Sigmoid colon (tissue), 6 donors: ENCODE measurements at regions not wholly inside any gene's neighbourhood (a gene's known extent, or its start where the extent isn't known, plus 50 kb on each side); places are given as distances from the start of the nearest gene placed in this dataset.

Experiments
- DNase-seq: peaks from one replicate; pipeline ENCODE4 v3.0.0-alpha.2; 2019
- H3K27ac ChIP-seq, 4 donors: fragments of 200-600 bp; sonication (generic); one replicate each; pipeline ENCODE4 v1.5.1; 2016 to 2019; ENCODE audit warnings: mild to moderate bottlenecking in 1 of 4
- H3K27me3 ChIP-seq, 3 donors: fragments of 200-600 bp; sonication (generic); one replicate each; pipeline ENCODE4 v1.5.1; 2019; ENCODE audit warnings: mild to moderate bottlenecking in 1 of 3
- H3K36me3 ChIP-seq, 4 donors: fragments of 200-600 bp; sonication (generic); one replicate each; pipeline ENCODE4 v1.5.1; 2016 to 2019
- H3K4me1 ChIP-seq, 4 donors: fragments of 200-600 bp; sonication (generic); one replicate each; pipeline ENCODE4 v1.5.1; 2017 to 2019
- H3K4me3 ChIP-seq, 4 donors: fragments of 200-600 bp; sonication (generic); one replicate each; pipeline ENCODE4 v1.5.1; 2017 to 2019; ENCODE audit warnings: mild to moderate bottlenecking in 2 of 4, moderate library complexity in 1 of 4
- H3K9me3 ChIP-seq, 4 donors: fragments of 200-600 bp in 3 of 4; sonication (generic) in 3 of 4; one replicate each; pipeline versions ENCODE4 v1.5.1 to v1.6.1; 2013 to 2019
- EP300 ChIP-seq, 4 donors: sonication (generic); formaldehyde crosslinking; IDR thresholded peaks; one replicate each; pipeline ENCODE4 v1.6.1; 2017; ENCODE audit warnings: antibody characterized with exemption in 4 of 4
- POLR2A ChIP-seq, 2 donors: fragments of 450-650 bp; IDR thresholded peaks; one replicate each; pipeline ENCODE4 v1.6.1; 2016; ENCODE audit warnings: antibody characterized with exemption in 2 of 2, mild to moderate bottlenecking in 2 of 2, moderate library complexity in 2 of 2
- POLR2AphosphoS5 ChIP-seq, 4 donors: sonication (generic); formaldehyde crosslinking; IDR thresholded peaks; one replicate each; pipeline ENCODE4 v1.6.1; 2017; ENCODE audit warnings: antibody characterized with exemption in 4 of 4
- WGBS, 2 donors: extraction: QIAGEN DNeasy Blood & Tissue Kit; methylation state at CpG; one replicate each; pipeline ENCODE4 v1.1.7; 2013; 5-methylcytosine and 5-hydroxymethylcytosine counted together
- intact Hi-C: fragments of 100-400 bp; cut with DNase I; formaldehyde crosslinking; loops from one replicate; pipeline ENCODE4 v1.15.1; 2023
- TF ChIP-seq, protein P1 (sequence below), 4 experiments: fragments of 450-650 bp in 3 of 4; fragments of 200-600 bp in 1 of 4; IDR thresholded peaks; one replicate each; pipeline ENCODE4 v1.5.1; 2016 to 2019; ENCODE audit warnings: antibody characterized with exemption in 4 of 4, mild to moderate bottlenecking in 3 of 4, moderate library complexity in 2 of 4
- donor health status: healthy with polysubstance abuse.
- donor health status: healthy.

DNA sequence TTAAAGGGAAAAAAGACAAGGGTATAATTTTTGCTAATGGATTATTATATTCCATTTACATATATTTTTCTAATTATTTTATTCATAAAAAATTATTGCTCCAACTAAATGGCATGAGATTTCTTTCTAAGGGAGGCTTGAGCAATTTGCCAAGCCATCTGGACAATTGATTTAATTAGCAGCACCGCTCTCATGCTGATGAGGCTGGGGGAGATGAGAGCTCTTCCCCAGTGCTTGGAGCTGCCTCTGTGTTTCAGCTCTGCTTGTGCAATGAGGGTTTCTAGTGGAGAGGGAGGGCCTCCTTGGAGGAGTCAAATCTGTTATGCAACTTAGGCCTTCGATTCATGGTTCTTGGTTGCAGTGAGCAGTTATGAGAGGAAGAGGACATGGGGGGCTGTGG is 574.3 kb downstream of the TCERG1L start:
- intact Hi-C loops = no loop called here
- no peak for TF ChIP-seq EP300 (IDR thresholded peaks at IDR 0.05)
- TF ChIP-seq, protein P1, sequence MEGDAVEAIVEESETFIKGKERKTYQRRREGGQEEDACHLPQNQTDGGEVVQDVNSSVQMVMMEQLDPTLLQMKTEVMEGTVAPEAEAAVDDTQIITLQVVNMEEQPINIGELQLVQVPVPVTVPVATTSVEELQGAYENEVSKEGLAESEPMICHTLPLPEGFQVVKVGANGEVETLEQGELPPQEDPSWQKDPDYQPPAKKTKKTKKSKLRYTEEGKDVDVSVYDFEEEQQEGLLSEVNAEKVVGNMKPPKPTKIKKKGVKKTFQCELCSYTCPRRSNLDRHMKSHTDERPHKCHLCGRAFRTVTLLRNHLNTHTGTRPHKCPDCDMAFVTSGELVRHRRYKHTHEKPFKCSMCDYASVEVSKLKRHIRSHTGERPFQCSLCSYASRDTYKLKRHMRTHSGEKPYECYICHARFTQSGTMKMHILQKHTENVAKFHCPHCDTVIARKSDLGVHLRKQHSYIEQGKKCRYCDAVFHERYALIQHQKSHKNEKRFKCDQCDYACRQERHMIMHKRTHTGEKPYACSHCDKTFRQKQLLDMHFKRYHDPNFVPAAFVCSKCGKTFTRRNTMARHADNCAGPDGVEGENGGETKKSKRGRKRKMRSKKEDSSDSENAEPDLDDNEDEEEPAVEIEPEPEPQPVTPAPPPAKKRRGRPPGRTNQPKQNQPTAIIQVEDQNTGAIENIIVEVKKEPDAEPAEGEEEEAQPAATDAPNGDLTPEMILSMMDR (IDR thresholded peaks at IDR 0.05) = no peak
- TF ChIP-seq POLR2AphosphoS5 (IDR thresholded peaks at IDR 0.05) = no peak
- no peak for TF ChIP-seq POLR2A (IDR thresholded peaks at IDR 0.05)
- Histone ChIP-seq H3K4me1 (no peaks in the 10 kb centered on the region), H3K9me3 (no peaks in the 10 kb centered on the region), H3K27ac (no peak overlapping the region), H3K27me3 (no peaks in the 10 kb centered on the region), H3K4me3 (no peak overlapping the region), H3K36me3 (no peaks in the 10 kb centered on the region)
- DNase-seq = peak; percentile 11
- 56 to 61% methylated on average over 2 of the region's 2 CpGs for WGBS, 2 donors

DNA sequence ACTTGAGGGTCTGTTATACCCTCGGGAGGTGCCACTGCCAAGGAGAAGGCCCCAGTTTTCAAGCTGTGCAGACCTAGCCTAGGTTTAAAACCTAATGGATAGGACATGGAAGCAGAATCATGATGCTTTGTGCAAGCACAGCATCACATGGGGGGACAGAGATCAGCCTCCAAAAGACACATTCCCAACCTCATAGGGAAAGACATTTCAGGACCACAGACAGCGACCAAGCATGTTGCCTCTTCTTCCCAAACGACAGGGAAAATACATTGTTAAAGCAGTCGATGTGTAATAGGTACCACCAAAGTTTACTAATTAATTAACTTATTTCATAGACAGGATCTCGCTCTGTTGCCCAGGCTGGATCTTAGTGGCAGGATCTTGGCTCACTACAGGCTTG is 573.9 kb downstream of the TCERG1L start:
- TF ChIP-seq EP300 (IDR thresholded peaks at IDR 0.05) (no peak), POLR2AphosphoS5 (IDR thresholded peaks at IDR 0.05) (no peak), POLR2A (IDR thresholded peaks at IDR 0.05) (no peak)
- TF ChIP-seq, protein P1 (IDR thresholded peaks at IDR 0.05) = no peak
- Histone ChIP-seq H3K27ac (no peak overlapping the region), H3K36me3 (no peaks in the 10 kb centered on the region), H3K4me1 (no peaks in the 10 kb centered on the region), H3K4me3 (no peak overlapping the region), H3K9me3 (no peaks in the 10 kb centered on the region), H3K27me3 (no peaks in the 10 kb centered on the region)
- 33 to 46% methylated on average over 5 of the region's 5 CpGs for WGBS, 2 donors
- peak; percentile 25 for DNase-seq
- intact Hi-C loops = no loop called here

DNA sequence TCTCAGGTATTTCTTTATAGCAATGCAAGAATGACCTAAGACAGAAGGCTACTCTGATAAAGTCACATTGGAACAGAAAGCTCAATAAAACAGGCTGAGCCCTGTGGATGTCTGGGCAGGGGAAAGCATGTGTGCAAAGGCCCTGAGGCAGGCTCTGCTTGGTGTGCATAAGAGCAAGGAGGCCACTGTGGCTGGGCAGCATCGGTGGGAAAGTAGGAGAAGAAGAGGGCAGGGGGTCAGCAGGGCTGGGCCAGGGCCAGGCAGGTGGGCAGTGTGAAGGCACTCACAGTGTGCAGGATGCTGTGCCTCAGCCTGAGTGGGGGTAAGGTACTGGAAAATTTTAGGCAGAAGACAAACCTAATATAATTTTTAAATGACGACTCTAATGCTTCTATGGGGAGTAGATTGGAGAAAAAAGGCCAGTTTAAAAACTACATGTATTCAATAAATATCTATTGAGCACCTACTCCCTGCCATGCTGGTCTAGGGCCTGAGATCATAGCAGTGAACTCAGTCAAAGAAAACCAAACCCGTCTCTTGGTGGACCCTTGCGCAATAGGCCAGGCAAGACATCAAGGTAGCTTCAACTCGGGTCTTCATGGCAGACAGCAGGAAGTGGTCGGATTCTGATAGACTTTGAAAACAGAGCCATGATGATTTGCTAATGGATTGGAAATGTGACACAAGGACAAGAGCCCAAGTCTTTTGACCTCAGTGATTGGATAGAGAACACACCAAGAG is 572.3 kb downstream of the TCERG1L start:
- Histone ChIP-seq H3K27ac (no peak overlapping the region), H3K27me3 (no peaks in the 10 kb centered on the region), H3K9me3 (no peaks in the 10 kb centered on the region), H3K36me3 (no peaks in the 10 kb centered on the region), H3K4me3 (no peak overlapping the region), H3K4me1 (no peaks in the 10 kb centered on the region)
- intact Hi-C loops = no loop called here
- 90 to 91% methylated on average over 6 of the region's 6 CpGs for WGBS, 2 donors
- no peak for TF ChIP-seq EP300 (IDR thresholded peaks at IDR 0.05)
- TF ChIP-seq, protein P1 (IDR thresholded peaks at IDR 0.05) = no peak
- TF ChIP-seq POLR2A (IDR thresholded peaks at IDR 0.05) = no peak
- TF ChIP-seq POLR2AphosphoS5 (IDR thresholded peaks at IDR 0.05) = no peak
- peak; percentile 15 for DNase-seq

DNA sequence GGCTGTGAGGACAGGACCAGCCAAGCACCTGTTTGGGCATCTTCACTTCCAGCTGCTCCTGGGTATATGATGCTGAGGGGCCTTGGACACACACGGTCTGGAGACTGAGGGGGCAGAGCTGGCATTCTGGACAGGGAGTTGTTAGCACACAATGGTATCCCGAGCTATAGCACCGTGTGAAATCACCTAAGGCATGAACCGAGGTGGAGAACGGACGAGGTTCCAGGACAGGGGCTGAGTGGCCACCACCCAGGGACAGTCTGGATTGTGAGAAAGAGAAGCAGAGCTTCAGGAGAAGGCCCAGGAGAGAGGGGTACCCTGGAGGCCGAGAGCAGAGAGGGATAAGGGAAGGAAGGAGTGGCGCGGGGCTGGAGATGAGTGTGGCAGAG is 571.8 kb downstream of the TCERG1L start:
- H3K4me3 ChIP-seq = no peak overlapping the region
- TF ChIP-seq EP300 (IDR thresholded peaks at IDR 0.05) = no peak
- TF ChIP-seq POLR2AphosphoS5 (IDR thresholded peaks at IDR 0.05) = no peak
- TF ChIP-seq, protein P1 (IDR thresholded peaks at IDR 0.05) = no peak
- TF ChIP-seq POLR2A (IDR thresholded peaks at IDR 0.05) = no peak
- no peaks in the 10 kb centered on the region for H3K4me1 ChIP-seq
- no peaks in the 10 kb centered on the region for H3K27me3 ChIP-seq
- peak; percentile 43 for DNase-seq
- no peaks in the 10 kb centered on the region for H3K36me3 ChIP-seq
- no peak overlapping the region for H3K27ac ChIP-seq
- H3K9me3 ChIP-seq = no peaks in the 10 kb centered on the region
- intact Hi-C loops = no loop called here
- WGBS, 2 donors = 75 to 78% methylated on average over 9 of the region's 9 CpGs

DNA sequence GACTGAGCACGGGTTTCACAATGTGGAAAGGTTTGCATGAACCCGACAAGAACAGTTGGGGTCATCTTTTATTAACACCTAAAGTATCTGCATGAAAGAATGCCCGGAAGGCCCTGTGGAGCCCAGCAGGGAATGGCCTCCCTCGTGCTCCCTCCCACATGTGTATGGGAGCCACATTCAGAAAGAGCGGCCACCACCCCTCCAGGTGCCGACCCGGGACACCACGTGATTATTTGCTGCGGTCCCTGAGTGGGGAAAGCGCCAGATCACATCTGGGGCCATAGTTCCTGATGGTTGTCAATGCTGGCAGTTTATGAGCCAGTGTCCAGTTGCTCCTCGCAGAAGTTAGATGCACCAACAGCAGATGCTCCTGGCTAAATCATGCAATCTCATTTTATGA is 571.4 kb downstream of the TCERG1L start:
- no peak for DNase-seq
- Histone ChIP-seq H3K27ac (no peak overlapping the region), H3K4me3 (no peak overlapping the region), H3K27me3 (no peaks in the 10 kb centered on the region), H3K9me3 (no peaks in the 10 kb centered on the region), H3K36me3 (no peaks in the 10 kb centered on the region), H3K4me1 (no peaks in the 10 kb centered on the region)
- intact Hi-C loops = no loop called here
- TF ChIP-seq POLR2A (IDR thresholded peaks at IDR 0.05) = no peak
- no peak for TF ChIP-seq POLR2AphosphoS5 (IDR thresholded peaks at IDR 0.05)
- TF ChIP-seq, protein P1 (IDR thresholded peaks at IDR 0.05) = no peak
- no peak for TF ChIP-seq EP300 (IDR thresholded peaks at IDR 0.05)
- WGBS, 2 donors = 81 to 89% methylated on average over 11 of the region's 11 CpGs
